ENCODE measurements at regions not wholly inside any gene's neighbourhood (a gene's known extent, or its start where the extent isn't known, plus 50 kb on each side); places are given as distances from the start of the nearest gene placed in this dataset.

DNA sequence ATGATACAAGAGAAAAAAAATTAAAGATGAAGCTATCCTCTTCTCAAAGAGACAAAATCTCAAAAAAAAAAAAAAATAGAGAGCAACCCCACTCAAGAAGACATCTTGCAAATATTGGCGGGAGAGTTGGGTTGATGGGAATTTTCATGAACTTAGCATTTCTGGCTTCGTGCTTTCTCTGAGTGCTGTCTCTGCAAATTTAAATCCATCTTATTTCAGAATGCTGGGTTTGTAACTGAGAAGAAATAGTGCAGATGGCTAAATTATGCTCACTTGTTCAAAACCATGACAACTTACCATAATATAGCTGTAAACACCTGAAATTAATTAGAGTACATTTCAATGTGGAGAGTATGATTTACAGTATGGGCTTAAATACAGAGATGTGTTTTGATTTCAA lies 484.8 kb upstream of the CELF2 start:
- H3K36me3 ChIP-seq (ENCODE audit: control insufficient read depth in 2 of 2, insufficient read depth in 2 of 2, low read length in 2 of 2): no peaks in the 10 kb centered on the region
- no peaks in the 10 kb centered on the region for H3K4me1 ChIP-seq (ENCODE audit: control insufficient read depth, insufficient read depth, low read length)
- H3K27ac ChIP-seq (ENCODE audit: low read length): no peak overlapping the region
- no peak overlapping the region for H3K9ac ChIP-seq (ENCODE audit: low read length in 2 of 2)
- no peaks in the 10 kb centered on the region for H3K9me3 ChIP-seq (ENCODE audit: control insufficient read depth in 2 of 2, low read length in 2 of 2)
- no peak overlapping the region for H3K4me3 ChIP-seq (ENCODE audit: low read length in 2 of 2)
- H3K27me3 ChIP-seq (ENCODE audit: control insufficient read depth in 1 of 2, insufficient read depth in 2 of 2, low read length in 2 of 2): no peaks in the 10 kb centered on the region

DNA sequence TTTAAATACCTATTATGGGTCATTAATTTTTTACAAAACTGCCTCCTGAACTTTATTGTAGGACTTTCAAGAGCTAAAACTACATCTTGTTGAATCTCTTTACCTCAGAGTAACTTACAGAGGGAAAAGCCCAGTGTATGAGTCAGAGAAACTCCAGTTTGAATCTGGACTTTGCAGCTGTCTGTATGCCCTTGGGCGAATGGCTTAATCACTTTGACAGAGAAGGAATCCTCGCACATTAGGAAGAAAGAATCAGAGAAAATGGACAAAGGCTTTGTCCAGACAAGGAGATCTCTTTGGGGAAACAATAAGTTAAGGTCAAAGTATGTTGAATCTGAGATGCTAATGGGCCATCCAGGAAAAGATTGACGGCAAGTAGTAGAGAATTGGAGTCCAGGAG lies 484.2 kb upstream of the CELF2 start:
- Histone ChIP-seq H3K27ac (ENCODE audit: low read length) (no peak overlapping the region), H3K36me3 (ENCODE audit: control insufficient read depth in 2 of 2, insufficient read depth in 2 of 2, low read length in 2 of 2) (no peaks in the 10 kb centered on the region), H3K4me3 (ENCODE audit: low read length in 2 of 2) (no peak overlapping the region), H3K4me1 (ENCODE audit: control insufficient read depth, insufficient read depth, low read length) (no peaks in the 10 kb centered on the region), H3K9me3 (ENCODE audit: control insufficient read depth in 2 of 2, low read length in 2 of 2) (no peaks in the 10 kb centered on the region), H3K9ac (ENCODE audit: low read length in 2 of 2) (no peak overlapping the region), H3K27me3 (ENCODE audit: control insufficient read depth in 1 of 2, insufficient read depth in 2 of 2, low read length in 2 of 2) (no peaks in the 10 kb centered on the region)

DNA sequence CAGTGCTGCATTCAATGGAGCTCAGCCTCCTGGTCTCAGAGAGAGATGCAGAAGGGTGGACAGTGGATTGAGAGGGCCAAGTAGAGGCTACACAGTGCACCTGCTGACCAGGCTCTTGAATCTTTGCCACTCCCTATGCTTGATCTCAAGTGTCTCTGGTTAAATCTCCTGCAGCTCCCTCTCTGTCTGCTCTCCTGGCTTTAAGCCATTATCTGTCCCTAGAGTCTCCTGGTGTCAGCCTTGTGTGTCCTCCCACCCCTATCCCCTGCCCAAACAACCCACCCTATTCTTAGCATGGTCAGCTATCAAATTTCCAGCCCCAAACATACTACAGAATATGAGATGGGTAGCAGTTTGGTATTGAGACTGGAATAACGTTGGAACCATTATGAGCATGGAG lies 479.3 kb upstream of the CELF2 start:
- Histone ChIP-seq H3K9me3 (ENCODE audit: control insufficient read depth in 2 of 2, low read length in 2 of 2) (no peaks in the 10 kb centered on the region), H3K36me3 (ENCODE audit: control insufficient read depth in 2 of 2, insufficient read depth in 2 of 2, low read length in 2 of 2) (no peaks in the 10 kb centered on the region), H3K27me3 (ENCODE audit: control insufficient read depth in 1 of 2, insufficient read depth in 2 of 2, low read length in 2 of 2) (no peaks in the 10 kb centered on the region), H3K4me3 (ENCODE audit: low read length in 2 of 2) (no peak overlapping the region), H3K27ac (ENCODE audit: low read length) (no peak overlapping the region), H3K9ac (ENCODE audit: low read length in 2 of 2) (no peak overlapping the region), H3K4me1 (ENCODE audit: control insufficient read depth, insufficient read depth, low read length) (peaks cover 3% of the 10 kb centered on the region)

DNA sequence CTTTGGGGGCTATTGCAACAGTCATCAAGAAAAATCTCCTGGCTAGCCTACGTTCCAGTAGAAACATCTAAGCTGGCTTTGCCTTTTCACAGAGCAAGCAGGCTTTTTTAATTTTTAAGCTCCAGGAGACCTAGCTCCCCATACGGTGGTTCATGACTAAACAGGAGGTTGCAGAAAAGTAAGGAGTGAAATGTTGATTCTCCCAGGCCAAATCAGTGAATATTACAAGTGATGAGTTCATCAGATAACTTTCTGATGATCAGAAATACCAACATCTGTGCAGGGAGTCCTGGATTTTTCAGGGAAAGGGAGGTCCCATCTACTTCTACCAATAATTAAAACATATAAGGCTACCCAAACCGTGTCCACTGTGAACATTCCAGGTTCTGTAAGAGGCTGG lies 477.3 kb upstream of the CELF2 start:
- H3K27ac ChIP-seq (ENCODE audit: low read length): no peak overlapping the region
- no peak overlapping the region for H3K9ac ChIP-seq (ENCODE audit: low read length in 2 of 2)
- H3K4me1 ChIP-seq (ENCODE audit: control insufficient read depth, insufficient read depth, low read length): peaks cover 3% of the 10 kb centered on the region
- H3K9me3 ChIP-seq (ENCODE audit: control insufficient read depth in 2 of 2, low read length in 2 of 2): no peaks in the 10 kb centered on the region
- no peaks in the 10 kb centered on the region for H3K27me3 ChIP-seq (ENCODE audit: control insufficient read depth in 1 of 2, insufficient read depth in 2 of 2, low read length in 2 of 2)
- H3K36me3 ChIP-seq (ENCODE audit: control insufficient read depth in 2 of 2, insufficient read depth in 2 of 2, low read length in 2 of 2): no peaks in the 10 kb centered on the region
- no peak overlapping the region for H3K4me3 ChIP-seq (ENCODE audit: low read length in 2 of 2)

DNA sequence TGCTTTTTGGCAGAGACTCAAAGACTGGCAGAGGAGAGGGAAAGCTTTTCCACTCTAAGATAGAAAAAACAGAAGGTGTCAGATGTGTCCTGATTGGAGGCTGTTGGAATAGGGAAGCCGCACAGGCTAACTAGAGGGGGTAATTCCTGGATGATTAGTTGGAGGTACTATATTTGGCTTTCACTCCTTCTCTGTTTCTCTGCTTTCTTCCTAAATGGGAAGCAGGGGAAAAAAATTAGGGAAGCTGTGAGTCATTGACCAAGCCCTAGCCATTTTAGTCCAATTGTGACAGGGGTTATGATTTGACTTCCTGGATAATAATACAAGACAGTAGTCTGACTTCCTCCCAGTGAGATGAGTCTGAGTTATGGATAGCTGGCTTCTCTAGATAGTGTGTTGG lies 475.2 kb upstream of the CELF2 start:
- Histone ChIP-seq H3K4me1 (ENCODE audit: control insufficient read depth, insufficient read depth, low read length) (peaks cover 3% of the 10 kb centered on the region), H3K36me3 (ENCODE audit: control insufficient read depth in 2 of 2, insufficient read depth in 2 of 2, low read length in 2 of 2) (no peaks in the 10 kb centered on the region), H3K4me3 (ENCODE audit: low read length in 2 of 2) (no peak overlapping the region), H3K9ac (ENCODE audit: low read length in 2 of 2) (no peak overlapping the region), H3K27ac (ENCODE audit: low read length) (no peak overlapping the region), H3K9me3 (ENCODE audit: control insufficient read depth in 2 of 2, low read length in 2 of 2) (no peaks in the 10 kb centered on the region), H3K27me3 (ENCODE audit: control insufficient read depth in 1 of 2, insufficient read depth in 2 of 2, low read length in 2 of 2) (no peaks in the 10 kb centered on the region)

DNA sequence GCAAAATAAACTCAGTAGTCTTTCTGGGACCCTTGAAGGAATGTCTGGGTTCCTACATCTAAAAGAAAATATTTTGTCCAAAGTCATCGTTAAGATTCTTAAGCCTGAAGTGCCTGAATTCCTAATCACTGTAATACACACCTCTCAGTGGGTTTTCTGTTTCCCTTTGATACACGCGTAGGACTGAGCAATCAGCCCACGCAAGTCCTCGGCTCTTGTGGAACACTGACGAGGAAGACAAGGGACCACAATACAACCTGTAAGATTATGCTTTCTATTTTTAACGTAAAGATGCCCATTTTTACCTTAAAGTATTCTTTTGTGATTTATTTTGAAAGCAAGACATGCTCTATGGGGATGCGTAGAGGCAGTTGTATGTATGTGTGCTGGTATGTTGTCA lies 472.8 kb upstream of the CELF2 start:
- Histone ChIP-seq H3K9me3 (ENCODE audit: control insufficient read depth in 2 of 2, low read length in 2 of 2) (no peaks in the 10 kb centered on the region), H3K4me3 (ENCODE audit: low read length in 2 of 2) (no peak overlapping the region), H3K27me3 (ENCODE audit: control insufficient read depth in 1 of 2, insufficient read depth in 2 of 2, low read length in 2 of 2) (no peaks in the 10 kb centered on the region), H3K9ac (ENCODE audit: low read length in 2 of 2) (no peak overlapping the region), H3K4me1 (ENCODE audit: control insufficient read depth, insufficient read depth, low read length) (peaks cover 3% of the 10 kb centered on the region), H3K36me3 (ENCODE audit: control insufficient read depth in 2 of 2, insufficient read depth in 2 of 2, low read length in 2 of 2) (no peaks in the 10 kb centered on the region), H3K27ac (ENCODE audit: low read length) (no peak overlapping the region)

DNA sequence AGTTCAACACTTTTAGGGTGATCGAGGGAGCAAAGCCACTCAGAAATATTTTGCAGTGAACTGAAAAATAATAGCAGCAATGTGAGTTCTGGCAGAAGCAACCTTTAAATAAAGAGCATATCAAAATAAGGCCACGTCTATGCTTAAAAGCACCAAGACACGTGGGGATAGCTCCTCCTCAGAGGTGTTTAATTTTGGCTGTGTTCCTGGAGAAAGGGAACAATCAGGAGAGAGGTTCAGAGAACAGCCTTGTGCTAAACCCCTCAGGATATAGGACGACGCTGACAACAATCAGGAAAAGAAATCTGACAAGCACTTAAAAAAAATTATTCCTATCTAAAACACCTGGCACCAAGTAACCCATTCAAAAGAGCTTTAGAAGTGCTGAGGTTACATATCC lies 471.9 kb upstream of the CELF2 start:
- Histone ChIP-seq H3K4me3 (ENCODE audit: low read length in 2 of 2) (no peak overlapping the region), H3K27ac (ENCODE audit: low read length) (no peak overlapping the region), H3K27me3 (ENCODE audit: control insufficient read depth in 1 of 2, insufficient read depth in 2 of 2, low read length in 2 of 2) (no peaks in the 10 kb centered on the region), H3K9ac (ENCODE audit: low read length in 2 of 2) (no peak overlapping the region), H3K9me3 (ENCODE audit: control insufficient read depth in 2 of 2, low read length in 2 of 2) (no peaks in the 10 kb centered on the region), H3K4me1 (ENCODE audit: control insufficient read depth, insufficient read depth, low read length) (peaks cover 3% of the 10 kb centered on the region), H3K36me3 (ENCODE audit: control insufficient read depth in 2 of 2, insufficient read depth in 2 of 2, low read length in 2 of 2) (no peaks in the 10 kb centered on the region)

DNA sequence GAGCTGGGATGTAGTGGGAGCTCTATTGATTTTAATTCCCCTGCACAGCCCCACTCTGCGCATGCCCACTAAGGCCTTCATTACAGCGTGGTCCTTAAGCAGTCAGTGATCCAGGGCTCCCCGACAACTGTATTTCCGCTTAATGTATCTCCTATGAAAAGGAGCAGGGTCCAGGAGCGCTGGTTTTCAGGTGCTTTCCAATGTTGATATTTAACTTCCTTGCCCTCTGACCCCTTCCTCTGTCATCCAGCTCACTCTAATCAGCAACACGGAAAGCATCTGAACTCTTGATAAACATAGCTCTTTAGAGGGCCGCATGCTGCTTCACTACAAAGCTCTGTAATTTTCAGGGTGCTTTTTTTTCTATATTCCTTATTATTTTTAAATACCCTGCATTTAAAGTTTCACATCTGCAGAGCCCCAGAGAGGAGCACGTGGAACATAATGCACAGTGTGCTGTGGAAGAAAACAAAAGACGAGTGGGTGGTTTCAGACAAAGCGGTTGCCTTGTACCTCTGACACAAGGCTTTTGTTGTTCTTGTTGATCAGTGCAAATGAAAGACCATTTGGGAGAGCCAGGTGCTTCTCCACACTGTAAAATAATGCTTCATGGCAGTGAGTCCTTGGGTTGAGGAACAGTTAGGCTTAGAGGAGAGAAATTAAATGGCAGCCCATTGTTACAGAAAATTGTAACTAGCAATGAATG lies 465.9 kb upstream of the CELF2 start:
- H3K9ac ChIP-seq (ENCODE audit: low read length in 2 of 2): no peak overlapping the region
- H3K9me3 ChIP-seq (ENCODE audit: control insufficient read depth in 2 of 2, low read length in 2 of 2): no peaks in the 10 kb centered on the region
- H3K36me3 ChIP-seq (ENCODE audit: control insufficient read depth in 2 of 2, insufficient read depth in 2 of 2, low read length in 2 of 2): no peaks in the 10 kb centered on the region
- no peak overlapping the region for H3K27ac ChIP-seq (ENCODE audit: low read length)
- no peaks in the 10 kb centered on the region for H3K4me1 ChIP-seq (ENCODE audit: control insufficient read depth, insufficient read depth, low read length)
- H3K4me3 ChIP-seq (ENCODE audit: low read length in 2 of 2): no peak overlapping the region
- no peaks in the 10 kb centered on the region for H3K27me3 ChIP-seq (ENCODE audit: control insufficient read depth in 1 of 2, insufficient read depth in 2 of 2, low read length in 2 of 2)

DNA sequence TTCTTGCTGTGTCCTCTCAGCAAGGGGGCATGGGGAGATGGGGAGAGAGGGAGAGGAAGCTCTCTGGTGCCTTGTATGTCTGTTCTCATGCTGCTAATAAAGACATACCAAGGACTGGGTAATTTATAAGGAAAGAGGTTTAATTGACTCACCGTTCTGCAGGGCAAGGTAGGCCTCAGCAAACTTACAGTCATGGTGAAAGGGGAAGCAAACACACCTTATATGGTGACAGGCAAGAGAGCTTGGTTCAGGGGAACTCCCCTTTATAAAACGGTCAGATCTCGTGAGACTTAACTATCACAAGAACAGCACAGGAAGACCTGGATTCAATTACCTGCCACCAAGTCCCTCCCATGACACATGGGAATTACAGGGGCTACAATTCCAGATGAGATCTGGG lies 464.7 kb upstream of the CELF2 start:
- H3K4me1 ChIP-seq (ENCODE audit: control insufficient read depth, insufficient read depth, low read length): no peaks in the 10 kb centered on the region
- no peaks in the 10 kb centered on the region for H3K36me3 ChIP-seq (ENCODE audit: control insufficient read depth in 2 of 2, insufficient read depth in 2 of 2, low read length in 2 of 2)
- no peak overlapping the region for H3K4me3 ChIP-seq (ENCODE audit: low read length in 2 of 2)
- no peaks in the 10 kb centered on the region for H3K9me3 ChIP-seq (ENCODE audit: control insufficient read depth in 2 of 2, low read length in 2 of 2)
- no peak overlapping the region for H3K9ac ChIP-seq (ENCODE audit: low read length in 2 of 2)
- H3K27ac ChIP-seq (ENCODE audit: low read length): no peak overlapping the region
- H3K27me3 ChIP-seq (ENCODE audit: control insufficient read depth in 1 of 2, insufficient read depth in 2 of 2, low read length in 2 of 2): no peaks in the 10 kb centered on the region

DNA sequence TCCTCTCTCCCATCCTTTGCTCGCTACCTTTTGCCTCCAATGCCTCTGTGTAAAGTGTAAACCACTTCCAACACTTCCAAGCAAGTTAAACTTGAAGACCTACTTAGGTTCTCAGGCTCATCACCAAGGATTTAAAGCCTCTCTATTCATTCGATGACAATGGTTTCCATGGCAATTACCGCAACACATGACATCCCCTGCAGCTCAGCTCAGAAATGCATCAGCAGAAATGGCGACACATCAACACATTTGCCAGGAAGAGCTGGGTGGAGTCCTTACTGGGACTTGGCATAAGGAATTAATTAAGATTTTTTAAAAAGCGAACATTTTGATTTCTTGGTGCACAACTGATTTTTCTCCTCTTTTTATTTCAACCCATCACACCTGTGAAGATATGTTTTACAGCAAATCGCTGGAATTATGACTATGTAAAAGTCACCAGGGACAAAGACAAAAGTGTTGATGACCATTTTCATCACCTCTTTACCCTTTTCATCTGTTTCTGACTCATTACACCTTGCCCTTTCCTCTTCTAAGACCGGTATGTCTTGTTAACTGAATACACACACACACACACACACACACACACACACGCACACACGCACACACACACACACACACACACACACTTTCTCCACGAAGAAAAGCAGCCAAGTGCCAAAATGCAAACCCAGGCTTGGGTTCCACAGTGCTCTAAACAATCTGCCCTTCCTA lies 453.4 kb upstream of the CELF2 start:
- no peaks in the 10 kb centered on the region for H3K9me3 ChIP-seq (ENCODE audit: control insufficient read depth in 2 of 2, low read length in 2 of 2)
- H3K4me3 ChIP-seq (ENCODE audit: low read length in 2 of 2): no peak overlapping the region
- H3K9ac ChIP-seq (ENCODE audit: low read length in 2 of 2): no peak overlapping the region
- H3K4me1 ChIP-seq (ENCODE audit: control insufficient read depth, insufficient read depth, low read length): no peaks in the 10 kb centered on the region
- H3K36me3 ChIP-seq (ENCODE audit: control insufficient read depth in 2 of 2, insufficient read depth in 2 of 2, low read length in 2 of 2): no peaks in the 10 kb centered on the region
- no peak overlapping the region for H3K27ac ChIP-seq (ENCODE audit: low read length)
- H3K27me3 ChIP-seq (ENCODE audit: control insufficient read depth in 1 of 2, insufficient read depth in 2 of 2, low read length in 2 of 2): no peaks in the 10 kb centered on the region

DNA sequence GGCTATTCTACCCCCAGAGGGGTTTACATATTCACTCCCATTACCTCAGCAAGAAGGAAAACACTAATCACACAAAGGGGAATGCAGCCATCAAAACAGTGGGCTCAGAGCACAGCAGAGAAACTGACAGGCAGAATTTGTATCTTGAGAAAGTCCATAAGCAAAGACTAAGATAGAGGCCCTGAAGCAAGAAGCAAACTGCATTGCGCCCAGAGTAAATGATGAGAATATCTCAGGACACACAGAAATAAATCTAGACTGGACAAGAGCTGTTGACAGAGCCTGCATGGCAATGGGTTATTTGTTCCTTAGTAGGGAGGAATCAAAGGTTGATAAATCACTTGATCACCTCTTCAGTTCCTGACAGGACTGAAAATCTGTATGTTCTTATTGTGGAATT lies 440.7 kb upstream of the CELF2 start:
- no peak overlapping the region for H3K9ac ChIP-seq (ENCODE audit: low read length in 2 of 2)
- H3K36me3 ChIP-seq (ENCODE audit: control insufficient read depth in 2 of 2, insufficient read depth in 2 of 2, low read length in 2 of 2): no peaks in the 10 kb centered on the region
- H3K4me3 ChIP-seq (ENCODE audit: low read length in 2 of 2): no peak overlapping the region
- no peaks in the 10 kb centered on the region for H3K4me1 ChIP-seq (ENCODE audit: control insufficient read depth, insufficient read depth, low read length)
- H3K27ac ChIP-seq (ENCODE audit: low read length): no peak overlapping the region
- no peaks in the 10 kb centered on the region for H3K27me3 ChIP-seq (ENCODE audit: control insufficient read depth in 1 of 2, insufficient read depth in 2 of 2, low read length in 2 of 2)
- H3K9me3 ChIP-seq (ENCODE audit: control insufficient read depth in 2 of 2, low read length in 2 of 2): no peaks in the 10 kb centered on the region
